Right renal pelvis (tissue), 4 donors: ENCODE measurements at regions not wholly inside any gene's neighbourhood (a gene's known extent, or its start where the extent isn't known, plus 50 kb on each side); places are given as distances from the start of the nearest gene placed in this dataset.
A peak's percentile ranks its signal among the peaks of the same experiment; 100 is the strongest.

Source experiments
- DNase-seq, 4 donors: peaks; one replicate each; pipeline ENCODE4 v3.0.0-alpha.2; 2013; ENCODE audit warnings: low read depth in 4 of 4, low spot score in 3 of 4, missing footprints in 1 of 4

GRCh38 chr3:46146548-46146947, 61.6 kb downstream of the CCR1 start:
- no peak for DNase-seq

GRCh38 chr3:46146021-46146420, 62.1 kb downstream of the CCR1 start:
- no peak for DNase-seq

- no peak for DNase-seq
Measured at GRCh38 chr3:46145147-46145546, 63.0 kb downstream of the CCR1 start.

- DNase-seq = no peak
Measured at GRCh38 chr3:46143951-46144473, 64.1 kb downstream of the CCR1 start.

GRCh38 chr3:46141813-46142212, 66.3 kb downstream of the CCR1 start:
- DNase-seq = no peak

GRCh38 chr3:46138581-46138980, 69.5 kb downstream of the CCR1 start:
- DNase-seq = no peak

- DNase-seq = no peak
Measured at GRCh38 chr3:46135475-46135874, 72.6 kb downstream of the CCR1 start.

- DNase-seq = no peak
Measured at GRCh38 chr3:46133285-46133684, 74.8 kb downstream of the CCR1 start.

- no peak for DNase-seq
Measured at GRCh38 chr3:46132565-46132964, 75.5 kb downstream of the CCR1 start.

- DNase-seq = no peak
Measured at GRCh38 chr3:46131884-46132450, 76.1 kb downstream of the CCR1 start.

- no peak for DNase-seq
Measured at GRCh38 chr3:46130631-46131310, 77.3 kb downstream of the CCR1 start.

- no peak for DNase-seq
Measured at GRCh38 chr3:46129588-46130272, 78.4 kb downstream of the CCR1 start.

GRCh38 chr3:46127503-46127902, 80.6 kb downstream of the CCR1 start:
- no peak for DNase-seq

GRCh38 chr3:46124216-46125177, 83.6 kb downstream of the CCR1 start:
- peak in 2 of 4 donors; percentile 4 to 8 for DNase-seq

- DNase-seq = no peak
Measured at GRCh38 chr3:46123646-46124045, 84.5 kb downstream of the CCR1 start.

- no peak for DNase-seq
Measured at GRCh38 chr3:46122091-46122490, 86.0 kb downstream of the CCR1 start.

GRCh38 chr3:46120983-46121382, 87.1 kb downstream of the CCR1 start:
- no peak for DNase-seq

- DNase-seq = no peak
Measured at GRCh38 chr3:46119709-46120498, 88.2 kb downstream of the CCR1 start.

GRCh38 chr3:46119253-46119652, 88.9 kb downstream of the CCR1 start:
- no peak for DNase-seq

GRCh38 chr3:46116996-46117395, 89.7 kb upstream of the XCR1 start:
- no peak for DNase-seq
